Panc1 (cell line): ENCODE measurements at regions not wholly inside any gene's neighbourhood (a gene's known extent, or its start where the extent isn't known, plus 50 kb on each side); places are given as distances from the start of the nearest gene placed in this dataset.
"Not testable (repeated sequence)": the region's sequence is repeated elsewhere in the genome, so short reads cannot be mapped to it uniquely, and the experiment has no call there.

Experiments used
- ATAC-seq: fragments of 200-7000 bp; cut with Tn5 transposase; 2 replicates; pipeline ENCODE4 v1.9.1; 2020; ENCODE audit warnings: mild to moderate bottlenecking, moderate library complexity
- BruUV-seq: library from RNA; stranded (reverse); fragments of 400-500 nt; replicated peaks from 2 replicates; lab custom pipeline; 2021; lab: Mats Ljungman, UMichigan
- CTCF ChIA-PET: fragments of 300-600 bp; sonication (Branson Sonifier 250); formaldehyde crosslinking; loops from one replicate; lab custom pipeline; 2022; ENCODE audit warnings: antibody characterized with exemption; lab: Charles Lee
- POLR2A ChIA-PET: fragments of 300-600 bp; sonication (Branson Sonifier 250); formaldehyde crosslinking; loops from one replicate; lab custom pipeline; 2022; ENCODE audit warnings: antibody characterized with exemption; lab: Charles Lee
- DNase-seq: peaks from one replicate; pipeline ENCODE4 v3.0.0-alpha.2; 2010; ENCODE audit warnings: low read depth, low spot score
- H3K27ac ChIP-seq: 2 replicates; pipeline ENCODE4 v1.5.1; 2011; ENCODE audit warnings: mild to moderate bottlenecking, low read length, inconsistent platforms
- H3K27me3 ChIP-seq: fragments of 200-500 bp; sonication (Bioruptor generic); 2 replicates; pipeline ENCODE4 v1.6.0; 2014; ENCODE audit warnings: low read length, inconsistent platforms; ENCODE audit not compliant: control insufficient read depth, insufficient read depth
- H3K36me3 ChIP-seq: fragments of 200-500 bp; sonication (Bioruptor generic); 2 replicates; pipeline ENCODE4 v1.5.1; 2014; ENCODE audit warnings: inconsistent platforms, mild to moderate bottlenecking, low read length, moderate library complexity; ENCODE audit not compliant: control insufficient read depth, insufficient read depth
- H3K4me1 ChIP-seq: 2 replicates; pipeline ENCODE4 v1.5.1; 2011; ENCODE audit warnings: inconsistent platforms, mild to moderate bottlenecking, low read length, moderate library complexity; ENCODE audit not compliant: control insufficient read depth, insufficient read depth
- H3K4me3 ChIP-seq, 2 experiments: 2 replicates each; pipeline ENCODE4 v1.5.1; 2011 to 2012; ENCODE audit warnings: low read depth in 2 of 2, low read length in 2 of 2, mild to moderate bottlenecking in 2 of 2, inconsistent platforms in 1 of 2, moderate library complexity in 1 of 2
- H3K9me3 ChIP-seq: fragments of 200-500 bp; sonication (Bioruptor generic); 2 replicates; pipeline ENCODE4 v1.5.1; 2014; ENCODE audit warnings: low read depth, mild to moderate bottlenecking, inconsistent platforms, low read length, moderate library complexity; ENCODE audit not compliant: control insufficient read depth, insufficient read depth
- POLR2AphosphoS5 ChIP-seq: IDR thresholded peaks from 2 replicates; pipeline ENCODE4 v1.6.1; 2012; ENCODE audit warnings: mild to moderate bottlenecking, low read depth, low read length, moderate library complexity
- SIN3A ChIP-seq: IDR thresholded peaks from 2 replicates; pipeline ENCODE4 v1.6.1; 2012; ENCODE audit warnings: low read depth, mild to moderate bottlenecking, low read length, moderate library complexity, borderline replicate concordance; ENCODE audit not compliant: insufficient read depth
- TCF7L2 ChIP-seq: IDR thresholded peaks from 2 replicates; pipeline ENCODE4 v1.6.1; 2011; ENCODE audit warnings: mild to moderate bottlenecking, low read depth, low read length, inconsistent platforms
- in situ Hi-C: cut with HindIII; loops from 2 replicates; pipeline ENCODE4 v1.10.0; 2016; ENCODE audit warnings: low sequenced_read_pairs, low pct_unique_long_range_greater_than_20kb
- intact Hi-C: fragments of 100-400 bp; cut with micrococcal nuclease; formaldehyde crosslinking; loops from one replicate; pipeline ENCODE4 v1.10.0; 2022; ENCODE audit not compliant: unreplicated experiment
- TF ChIP-seq, protein P1 (sequence below), 2 experiments: IDR thresholded peaks; 2 replicates each; pipeline ENCODE4 v1.6.1; 2011 to 2012; ENCODE audit warnings: low read depth in 2 of 2, control low read depth in 1 of 2, low read length in 1 of 2, mild to moderate bottlenecking in 1 of 2, moderate library complexity in 1 of 2; ENCODE audit not compliant: insufficient read depth in 1 of 2
- TF ChIP-seq, protein P2 (sequence below): fragments of 450-650 bp; IDR thresholded peaks from 2 replicates; pipeline ENCODE4 v1.5.1; 2017; ENCODE audit warnings: mild to moderate bottlenecking

DNA sequence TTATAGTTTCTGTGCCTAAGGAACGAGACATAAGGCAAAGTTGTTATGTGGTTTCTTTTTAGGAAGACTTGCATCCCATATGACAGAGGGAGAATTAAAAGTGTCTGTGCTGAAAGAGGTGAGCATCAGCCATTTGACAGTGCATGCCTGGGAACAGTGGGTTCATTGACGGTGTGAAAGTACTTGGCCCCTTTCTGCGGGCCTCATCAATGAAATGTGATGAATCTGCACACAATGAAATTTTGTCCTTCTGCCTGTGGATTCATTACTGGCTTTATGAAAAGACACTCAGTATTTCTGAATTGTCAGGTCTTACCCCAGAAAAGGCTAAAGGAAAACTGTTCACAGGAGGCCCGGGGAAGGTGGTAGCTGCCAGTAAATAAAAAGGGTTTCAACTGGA, 295.8 kb downstream of the FOXO1 start:
- ATAC-seq (no peak), DNase-seq (no peak)
- Histone ChIP-seq H3K9me3 (no peaks in the 10 kb centered on the region), H3K27ac (no peak overlapping the region), H3K4me3 (no peak overlapping the region), H3K27me3 (no peaks in the 10 kb centered on the region), H3K4me1 (no peaks in the 10 kb centered on the region), H3K36me3 (no peaks in the 10 kb centered on the region)
- ChIA-PET POLR2A (no interaction called here), CTCF (no interaction called here)
- TF ChIP-seq TCF7L2 = no peak
- TF ChIP-seq SIN3A = no peak
- TF ChIP-seq, protein P1, sequence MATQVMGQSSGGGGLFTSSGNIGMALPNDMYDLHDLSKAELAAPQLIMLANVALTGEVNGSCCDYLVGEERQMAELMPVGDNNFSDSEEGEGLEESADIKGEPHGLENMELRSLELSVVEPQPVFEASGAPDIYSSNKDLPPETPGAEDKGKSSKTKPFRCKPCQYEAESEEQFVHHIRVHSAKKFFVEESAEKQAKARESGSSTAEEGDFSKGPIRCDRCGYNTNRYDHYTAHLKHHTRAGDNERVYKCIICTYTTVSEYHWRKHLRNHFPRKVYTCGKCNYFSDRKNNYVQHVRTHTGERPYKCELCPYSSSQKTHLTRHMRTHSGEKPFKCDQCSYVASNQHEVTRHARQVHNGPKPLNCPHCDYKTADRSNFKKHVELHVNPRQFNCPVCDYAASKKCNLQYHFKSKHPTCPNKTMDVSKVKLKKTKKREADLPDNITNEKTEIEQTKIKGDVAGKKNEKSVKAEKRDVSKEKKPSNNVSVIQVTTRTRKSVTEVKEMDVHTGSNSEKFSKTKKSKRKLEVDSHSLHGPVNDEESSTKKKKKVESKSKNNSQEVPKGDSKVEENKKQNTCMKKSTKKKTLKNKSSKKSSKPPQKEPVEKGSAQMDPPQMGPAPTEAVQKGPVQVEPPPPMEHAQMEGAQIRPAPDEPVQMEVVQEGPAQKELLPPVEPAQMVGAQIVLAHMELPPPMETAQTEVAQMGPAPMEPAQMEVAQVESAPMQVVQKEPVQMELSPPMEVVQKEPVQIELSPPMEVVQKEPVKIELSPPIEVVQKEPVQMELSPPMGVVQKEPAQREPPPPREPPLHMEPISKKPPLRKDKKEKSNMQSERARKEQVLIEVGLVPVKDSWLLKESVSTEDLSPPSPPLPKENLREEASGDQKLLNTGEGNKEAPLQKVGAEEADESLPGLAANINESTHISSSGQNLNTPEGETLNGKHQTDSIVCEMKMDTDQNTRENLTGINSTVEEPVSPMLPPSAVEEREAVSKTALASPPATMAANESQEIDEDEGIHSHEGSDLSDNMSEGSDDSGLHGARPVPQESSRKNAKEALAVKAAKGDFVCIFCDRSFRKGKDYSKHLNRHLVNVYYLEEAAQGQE (IDR thresholded peaks at IDR 0.05; ENCODE audit: insufficient read depth in 1 of 2, low read depth in 2 of 2, low read length in 1 of 2) = no peak
- intact Hi-C loops = no loop called here
- BruUV-seq = no TSS peak
- in situ Hi-C loops = no loop called here

DNA sequence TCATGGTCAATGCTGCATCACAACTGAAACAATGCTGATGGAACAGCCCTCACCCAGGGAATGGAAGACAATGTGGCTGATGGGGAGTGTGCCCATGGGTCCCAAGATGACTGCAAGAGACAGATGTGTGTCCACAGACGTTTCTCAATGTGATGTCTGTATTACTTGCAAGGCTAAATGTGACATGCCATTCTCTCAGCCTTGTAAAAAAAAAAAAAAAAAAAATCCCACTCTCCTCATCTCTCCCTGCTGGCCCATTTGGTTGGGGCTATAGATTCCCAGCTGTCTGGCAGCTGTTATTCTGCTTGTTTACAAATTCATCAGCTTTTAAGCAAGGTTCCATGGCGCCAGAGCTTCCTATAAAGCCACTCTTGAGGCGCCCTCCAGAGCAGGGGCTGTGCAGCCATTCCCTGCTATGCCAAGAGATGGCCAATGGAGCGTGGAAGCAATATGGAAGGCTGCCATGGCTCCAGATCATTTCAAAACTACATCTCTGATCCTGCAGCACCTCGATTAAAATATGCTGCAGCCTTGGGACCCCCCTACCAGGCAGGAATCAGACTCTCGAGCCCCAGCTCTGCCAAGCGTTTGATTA, 294.8 kb downstream of the FOXO1 start:
- in situ Hi-C loops (no loop called here), intact Hi-C loops (no loop called here)
- ChIA-PET POLR2A (no interaction called here), CTCF (no interaction called here)
- TF ChIP-seq SIN3A (no peak), TCF7L2 (no peak), POLR2AphosphoS5 (no peak)
- TF ChIP-seq, protein P1 (IDR thresholded peaks at IDR 0.05; ENCODE audit: insufficient read depth in 1 of 2, low read depth in 2 of 2, low read length in 1 of 2) = no peak
- TF ChIP-seq, protein P2, sequence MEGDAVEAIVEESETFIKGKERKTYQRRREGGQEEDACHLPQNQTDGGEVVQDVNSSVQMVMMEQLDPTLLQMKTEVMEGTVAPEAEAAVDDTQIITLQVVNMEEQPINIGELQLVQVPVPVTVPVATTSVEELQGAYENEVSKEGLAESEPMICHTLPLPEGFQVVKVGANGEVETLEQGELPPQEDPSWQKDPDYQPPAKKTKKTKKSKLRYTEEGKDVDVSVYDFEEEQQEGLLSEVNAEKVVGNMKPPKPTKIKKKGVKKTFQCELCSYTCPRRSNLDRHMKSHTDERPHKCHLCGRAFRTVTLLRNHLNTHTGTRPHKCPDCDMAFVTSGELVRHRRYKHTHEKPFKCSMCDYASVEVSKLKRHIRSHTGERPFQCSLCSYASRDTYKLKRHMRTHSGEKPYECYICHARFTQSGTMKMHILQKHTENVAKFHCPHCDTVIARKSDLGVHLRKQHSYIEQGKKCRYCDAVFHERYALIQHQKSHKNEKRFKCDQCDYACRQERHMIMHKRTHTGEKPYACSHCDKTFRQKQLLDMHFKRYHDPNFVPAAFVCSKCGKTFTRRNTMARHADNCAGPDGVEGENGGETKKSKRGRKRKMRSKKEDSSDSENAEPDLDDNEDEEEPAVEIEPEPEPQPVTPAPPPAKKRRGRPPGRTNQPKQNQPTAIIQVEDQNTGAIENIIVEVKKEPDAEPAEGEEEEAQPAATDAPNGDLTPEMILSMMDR = no peak
- Histone ChIP-seq H3K9me3 (no peaks in the 10 kb centered on the region), H3K27me3 (no peaks in the 10 kb centered on the region), H3K36me3 (no peaks in the 10 kb centered on the region), H3K4me1 (no peaks in the 10 kb centered on the region), H3K4me3 (no peak overlapping the region), H3K27ac (no peak overlapping the region)
- DNase-seq = no peak
- no peak for ATAC-seq
- BruUV-seq = no TSS peak

DNA sequence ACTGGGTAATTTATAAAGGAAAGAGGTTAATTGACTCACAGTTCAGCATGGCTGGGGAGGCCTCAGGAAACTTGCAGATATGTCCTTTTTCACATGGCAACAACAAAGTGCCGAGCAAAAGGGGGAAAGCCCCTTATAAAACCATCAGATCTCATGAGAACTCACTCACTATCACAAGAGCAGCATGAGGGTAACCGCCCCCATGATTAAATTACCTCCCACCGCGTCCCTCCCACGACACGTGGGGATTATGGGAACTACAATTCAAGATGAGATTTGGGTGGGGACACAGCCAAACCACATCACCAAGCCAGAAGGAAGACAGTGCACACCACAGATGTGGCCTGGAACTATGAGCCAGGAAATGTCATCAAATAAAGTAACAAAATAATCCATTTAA, 292.8 kb downstream of the FOXO1 start:
- in situ Hi-C loops, intact Hi-C loops, H3K36me3 ChIP-seq, H3K9me3 ChIP-seq, H3K27me3 ChIP-seq, ATAC-seq, H3K4me1 ChIP-seq, BruUV-seq, H3K4me3 ChIP-seq, H3K27ac ChIP-seq, CTCF ChIA-PET, POLR2A ChIA-PET, DNase-seq: not testable (repeated sequence)
